A549 (cell line): ENCODE measurements at regions not wholly inside any gene's neighbourhood (a gene's known extent, or its start where the extent isn't known, plus 50 kb on each side); places are given as distances from the start of the nearest gene placed in this dataset.
A peak's percentile ranks its signal among the peaks of the same experiment; 100 is the strongest.
"Not testable (repeated sequence)": the region's sequence is repeated elsewhere in the genome, so short reads cannot be mapped to it uniquely, and the experiment has no call there.

Experiments
- ATAC-seq, 2 experiments: fragments of 200-7000 bp in 1 of 2; fragments of >200 bp in 1 of 2; cut with Nextera tagmentation in 1 of 2; cut with Tn5 transposase in 1 of 2; 3 replicates each; pipeline versions ENCODE4 v1.8.0 to v1.9.1; 2018 to 2020; ENCODE audit warnings: mild to moderate bottlenecking in 1 of 2, moderate library complexity in 1 of 2
- CTCF ChIA-PET: fragments of 300-600 bp; sonication (Branson Sonifier 250); formaldehyde crosslinking; extraction: SDS; loops from one replicate; lab custom pipeline; 2021; ENCODE audit warnings: antibody characterized with exemption, inconsistent platforms; lab: Yijun Ruan, JAX
- POLR2A ChIA-PET: fragments of 350-600 bp; formaldehyde crosslinking; extraction: SDS; loops from one replicate; lab custom pipeline; 2021; ENCODE audit warnings: antibody characterized with exemption, inconsistent platforms; lab: Yijun Ruan, JAX
- DNase-seq, 2 experiments: peaks; one replicate each; pipeline versions ENCODE4 v3.0.0 to v3.0.0-alpha.2; 2011 to 2016; ENCODE audit warnings: low read depth in 1 of 2, low spot score in 1 of 2
- FAIRE-seq: peaks from 2 replicates; lab custom pipeline; 2011; peaks lifted over from hg19 to GRCh38; lab: Jason Lieb, UNC
- H3K27ac ChIP-seq, 2 experiments: fragments of >200 bp; sonication (Bioruptor Twin); formaldehyde crosslinking; 3 replicates each; pipeline ENCODE4 v1.5.1; 2016 to 2017
- H3K4me1 ChIP-seq: fragments of >200 bp; sonication (Bioruptor Twin); formaldehyde crosslinking; 3 replicates; pipeline ENCODE4 v1.6.1; 2016
- H3K4me2 ChIP-seq: fragments of >200 bp; sonication (Bioruptor Twin); formaldehyde crosslinking; 3 replicates; pipeline ENCODE4 v1.6.1; 2016
- H3K4me3 ChIP-seq: fragments of >200 bp; sonication (Bioruptor Twin); formaldehyde crosslinking; 3 replicates; pipeline ENCODE4 v1.5.1; 2016
- H3K9me3 ChIP-seq: fragments of >200 bp; sonication (Bioruptor Twin); formaldehyde crosslinking; 3 replicates; pipeline ENCODE4 v1.6.1; 2016
- WGBS: methylation state at CpG from one replicate; pipeline ENCODE4 v1.1.6; 2017; ENCODE audit errors: missing lambda C conversion rate; 5-methylcytosine and 5-hydroxymethylcytosine counted together

DNA sequence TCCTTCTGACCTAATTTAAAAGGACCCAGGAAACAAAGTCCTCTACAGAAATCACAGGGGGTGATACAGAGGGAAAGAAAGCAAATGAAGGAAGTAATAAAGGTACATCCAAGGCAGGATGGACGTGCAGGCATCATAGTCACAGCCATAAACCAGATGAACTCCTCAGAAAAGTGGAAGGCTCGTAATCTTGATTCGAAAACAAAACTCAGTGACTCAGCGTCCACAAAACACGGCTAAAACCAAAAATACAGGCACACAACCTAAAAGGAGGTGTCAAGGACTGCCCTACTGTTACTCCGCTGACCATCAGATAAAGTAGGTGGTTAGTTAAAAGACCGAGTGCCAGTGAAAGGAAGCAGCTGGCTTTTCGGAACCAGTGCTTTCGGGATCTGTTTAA lies 81.5 kb downstream of the TRIM69 start:
- DNase-seq, H3K4me2 ChIP-seq, H3K27ac ChIP-seq, CTCF ChIA-PET, H3K9me3 ChIP-seq, H3K4me1 ChIP-seq, FAIRE-seq, ATAC-seq, H3K4me3 ChIP-seq, POLR2A ChIA-PET: not testable (repeated sequence)
- 64% methylated on average over 6 of the region's 9 CpGs for WGBS

DNA sequence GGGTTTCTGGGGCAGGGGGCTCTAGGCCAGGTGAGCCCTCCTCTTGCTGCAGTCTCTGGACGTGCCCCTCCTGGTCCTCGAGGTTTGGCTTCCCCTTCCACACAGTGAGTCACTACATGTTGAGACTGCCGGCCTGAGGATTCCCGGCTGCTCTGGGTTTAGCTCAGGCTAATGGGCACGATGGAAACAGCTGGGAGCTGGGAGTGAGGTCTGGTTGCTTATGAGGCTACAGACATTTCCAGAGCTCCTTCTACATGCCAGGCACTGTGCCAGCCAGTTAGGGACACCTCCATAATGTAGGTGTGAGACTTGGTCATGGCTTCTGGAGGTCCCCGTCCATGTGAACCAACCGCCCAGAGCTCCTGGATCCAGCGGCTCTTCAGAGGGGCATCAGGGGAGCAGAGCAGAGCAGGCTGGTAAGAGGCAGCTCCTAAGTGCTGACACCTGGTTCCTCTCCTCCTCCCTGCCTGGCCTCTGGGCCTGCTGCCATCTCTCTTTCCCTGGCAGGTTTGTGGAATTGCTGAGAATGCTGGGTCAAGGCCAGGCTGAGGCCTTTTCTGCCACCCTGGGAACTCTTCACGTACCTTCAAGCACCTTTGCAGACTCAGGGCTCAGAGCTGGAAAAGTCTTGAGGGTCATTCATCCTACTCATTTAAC lies 83.1 kb downstream of the TRIM69 start:
- ATAC-seq, POLR2A ChIA-PET, H3K9me3 ChIP-seq, CTCF ChIA-PET, H3K4me3 ChIP-seq, FAIRE-seq, H3K4me1 ChIP-seq, H3K4me2 ChIP-seq, H3K27ac ChIP-seq, DNase-seq: not testable (repeated sequence)
- WGBS: 73% methylated on average over 8 of the region's 9 CpGs

DNA sequence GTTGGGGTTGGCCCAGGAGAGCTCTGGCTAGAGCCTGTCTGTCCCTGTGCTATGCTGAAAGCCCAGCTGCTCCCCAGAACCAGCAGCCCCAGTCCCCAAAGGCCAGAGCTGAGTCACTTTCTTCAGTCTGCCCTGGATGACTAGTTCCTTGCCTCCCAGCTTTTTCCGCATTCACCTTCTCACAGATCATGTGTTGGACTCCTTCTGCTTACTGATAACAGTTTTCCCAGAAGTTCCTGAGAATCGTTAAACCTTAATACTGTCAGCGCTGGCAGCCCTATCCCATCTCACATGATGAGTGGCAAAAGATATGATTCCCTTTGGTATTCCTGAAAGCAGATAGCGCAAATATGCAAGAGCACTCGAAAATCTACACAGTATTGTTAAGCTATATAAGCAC lies 84.2 kb downstream of the TRIM69 start:
- 80% methylated on average over 5 of the region's 5 CpGs for WGBS
- H3K9me3 ChIP-seq, POLR2A ChIA-PET, H3K4me1 ChIP-seq, FAIRE-seq, H3K4me3 ChIP-seq, ATAC-seq, DNase-seq, H3K4me2 ChIP-seq, H3K27ac ChIP-seq, CTCF ChIA-PET: not testable (repeated sequence)

DNA sequence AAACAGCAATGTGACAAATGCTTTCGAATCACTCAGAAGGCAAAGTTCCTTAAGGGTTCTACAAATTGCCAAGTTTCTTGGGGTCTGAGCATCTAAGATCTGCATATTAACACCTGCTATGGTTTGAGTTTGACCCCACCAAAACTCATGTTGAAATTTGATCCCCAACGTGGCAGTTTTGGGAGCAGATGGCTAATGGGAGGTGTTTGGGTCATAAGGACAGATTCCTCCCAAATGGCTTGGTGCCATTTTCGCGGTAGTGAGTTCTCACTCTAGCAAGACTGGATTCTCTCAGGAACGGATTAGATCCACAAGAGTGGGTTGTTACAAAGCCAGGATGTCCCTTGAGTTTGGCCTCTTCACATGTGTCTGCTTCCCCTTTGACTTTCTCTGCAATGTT lies 84.6 kb downstream of the TRIM69 start:
- ATAC-seq, FAIRE-seq: not testable (repeated sequence)

DNA sequence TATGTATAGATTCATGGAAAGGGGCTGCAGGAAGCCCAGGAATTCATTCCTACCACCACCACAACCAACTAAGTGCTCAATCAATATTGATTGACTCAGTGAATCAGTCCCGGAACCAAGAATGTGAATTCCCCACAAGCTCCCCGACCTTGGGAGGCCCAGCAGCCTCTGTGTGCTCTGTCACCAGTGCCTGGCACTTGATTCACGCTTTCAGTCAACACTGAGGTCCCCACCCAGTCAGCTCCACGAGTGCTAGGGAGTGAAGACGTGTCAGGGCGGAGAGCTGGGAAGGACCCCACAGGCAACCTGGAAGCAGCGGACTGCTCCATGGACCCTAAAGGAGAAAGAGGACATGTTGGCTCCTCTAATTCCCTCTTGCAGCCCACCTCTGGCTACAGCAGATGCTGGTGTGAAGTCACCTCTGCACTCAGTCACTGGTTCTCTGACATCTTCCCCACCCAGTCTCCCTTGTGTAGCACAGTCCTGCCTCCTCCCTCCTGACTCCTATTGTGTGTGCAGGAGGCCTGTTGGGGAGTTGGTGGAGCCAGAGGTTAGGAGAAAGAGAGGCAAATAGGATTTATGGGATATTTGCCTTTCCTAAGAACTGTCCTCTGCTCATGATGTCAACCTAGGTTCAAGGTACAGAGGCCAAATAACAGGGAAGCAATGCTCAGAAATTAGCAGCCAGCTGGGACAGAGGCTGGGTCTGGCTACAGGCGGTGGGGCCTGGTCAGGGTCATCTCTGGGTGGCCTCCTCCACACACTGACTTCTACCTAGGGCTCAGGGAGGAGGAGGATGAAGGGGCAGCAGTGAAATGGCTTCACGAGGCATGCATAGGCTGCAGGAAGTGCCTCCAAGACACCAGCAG lies 88.2 kb downstream of the TRIM69 start:
- POLR2A ChIA-PET, H3K9me3 ChIP-seq, DNase-seq, CTCF ChIA-PET, H3K4me2 ChIP-seq, ATAC-seq, FAIRE-seq, H3K27ac ChIP-seq, H3K4me3 ChIP-seq, H3K4me1 ChIP-seq: not testable (repeated sequence)
- WGBS: no CpG with 5 or more reads among the region's 9 CpGs

More for the DNA sequence above, 84.6 kb downstream of the TRIM69 start:
- CTCF ChIA-PET, H3K4me2 ChIP-seq, H3K4me1 ChIP-seq, DNase-seq, H3K27ac ChIP-seq, POLR2A ChIA-PET, H3K4me3 ChIP-seq, H3K9me3 ChIP-seq: not testable (repeated sequence)
- 72% methylated on average over 5 of the region's 5 CpGs for WGBS

DNA sequence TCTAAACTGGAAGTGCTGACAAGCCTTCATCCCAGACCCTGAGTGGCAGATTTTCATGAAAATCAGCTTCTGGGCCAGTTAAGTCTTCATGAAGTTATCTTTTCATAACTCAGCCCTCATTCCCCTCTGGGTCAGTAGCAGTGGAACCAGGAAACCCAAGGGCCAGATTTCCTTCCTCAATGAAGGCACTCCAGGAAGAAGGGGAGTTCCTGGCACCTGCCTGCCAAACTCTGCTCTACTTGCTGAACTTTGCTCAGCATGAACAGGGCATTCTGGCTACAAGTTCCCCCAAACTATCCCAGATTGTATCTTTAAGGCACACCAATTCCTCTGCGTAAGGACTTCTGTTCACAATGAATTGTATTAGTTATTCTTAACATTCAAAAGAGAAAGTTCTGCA lies 90.3 kb downstream of the TRIM69 start:
- H3K4me2 ChIP-seq, H3K27ac ChIP-seq, FAIRE-seq, ATAC-seq, H3K4me3 ChIP-seq, DNase-seq, H3K9me3 ChIP-seq, CTCF ChIA-PET, H3K4me1 ChIP-seq, POLR2A ChIA-PET: not testable (repeated sequence)
- no CpG with 5 or more reads among the region's 1 CpG for WGBS

DNA sequence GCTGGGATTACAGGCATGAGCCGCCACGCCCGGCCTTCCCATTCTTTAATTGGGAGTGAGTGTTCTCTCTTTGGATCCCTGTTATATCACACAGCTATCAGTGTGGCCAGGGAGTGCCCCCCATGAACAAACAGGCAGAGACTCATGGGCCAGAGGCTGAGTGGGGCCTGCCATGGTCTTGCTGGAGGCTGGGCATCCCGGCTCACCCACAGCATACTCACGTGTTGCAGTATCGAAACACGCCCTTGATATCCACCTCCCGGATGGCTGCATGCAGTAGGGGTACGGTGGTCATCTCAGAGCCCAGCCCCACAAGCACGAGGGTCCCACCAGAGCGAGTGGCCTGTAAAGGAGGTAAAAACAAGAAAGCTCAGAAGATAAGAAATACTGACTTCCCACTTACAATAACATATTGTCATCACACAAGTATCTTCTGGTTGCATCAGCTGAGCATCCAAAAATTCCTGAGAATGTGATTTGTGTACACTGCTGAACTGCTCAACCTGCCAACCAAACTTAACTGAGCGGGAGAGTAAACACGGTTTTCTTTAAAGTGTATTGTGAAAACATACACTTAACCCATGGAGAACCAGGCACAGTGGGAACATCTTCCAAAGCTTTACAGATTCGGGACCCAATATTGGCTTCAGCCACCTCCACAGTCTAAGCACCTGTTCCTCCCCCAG lies 92.0 kb downstream of the TRIM69 start:
- WGBS: 74% methylated on average over 11 of the region's 14 CpGs
- H3K4me3 ChIP-seq, DNase-seq, CTCF ChIA-PET, H3K4me1 ChIP-seq, FAIRE-seq, H3K9me3 ChIP-seq, POLR2A ChIA-PET: not testable (repeated sequence)
- peak; percentile 27 to 59; a peak in 4 of 6 replicates for ATAC-seq
- 0 out of 3 replicates have a peak overlapping the region, but pooled peaks have one; percentile 33 for H3K4me2 ChIP-seq
- H3K27ac ChIP-seq: peak overlapping the region; percentile 42 to 60; a peak in 2 of 6 replicates

DNA sequence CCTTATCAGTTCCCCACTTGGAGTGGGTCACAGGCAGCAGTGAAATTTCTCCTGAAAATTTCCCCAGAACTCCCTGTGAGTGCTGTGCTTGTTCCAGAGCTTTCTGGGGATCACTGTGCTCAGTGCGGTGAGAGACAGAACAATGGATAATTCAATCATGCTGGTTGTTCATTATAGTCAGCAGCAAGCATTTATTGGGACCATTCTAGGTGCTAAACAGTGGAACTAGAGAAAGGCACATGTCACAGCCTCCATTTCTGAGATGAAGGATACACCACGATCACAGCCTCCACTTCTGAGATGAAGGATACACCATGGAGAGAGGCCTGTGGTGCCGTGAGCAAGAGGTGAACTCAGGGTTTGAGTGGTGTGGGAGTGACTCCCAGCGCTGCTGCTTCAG lies 92.8 kb downstream of the TRIM69 start:
- FAIRE-seq, H3K4me3 ChIP-seq, H3K4me2 ChIP-seq, POLR2A ChIA-PET, H3K4me1 ChIP-seq, ATAC-seq, CTCF ChIA-PET, H3K9me3 ChIP-seq, DNase-seq, H3K27ac ChIP-seq: not testable (repeated sequence)
- 89% methylated on average over 3 of the region's 4 CpGs for WGBS
